NK-92 treated with Interleukin-12 subunit alpha and Interleukin-12 subunit beta, amount 100 ng/mL, for 24 hours (cell line): ENCODE measurements at regions not wholly inside any gene's neighbourhood (a gene's known extent, or its start where the extent isn't known, plus 50 kb on each side); places are given as distances from the start of the nearest gene placed in this dataset.

Experiments
- DNase-seq: peaks from one replicate; lab custom pipeline; 2025; lab: John Stamatoyannopoulos, UW

DNA sequence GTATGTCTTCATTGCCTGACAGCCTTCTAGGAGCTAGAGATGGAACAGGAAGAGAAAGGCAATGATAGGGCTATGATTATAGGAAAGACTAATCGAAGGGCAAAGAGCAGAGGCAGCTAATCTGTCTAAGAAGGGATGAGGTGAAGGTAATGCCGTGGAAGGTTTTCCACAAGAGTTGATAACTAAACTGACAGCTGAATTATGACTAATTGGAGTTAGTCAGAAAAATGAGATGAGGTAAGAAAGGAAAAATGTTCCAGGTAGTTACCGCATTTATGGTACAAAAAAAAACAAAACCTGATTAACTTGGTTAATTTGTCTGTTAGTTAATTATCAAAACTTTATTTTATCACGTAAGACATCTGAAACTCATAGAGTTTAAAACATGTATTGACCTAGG, 260.3 kb downstream of the SLITRK6 start:
- no peak for DNase-seq

DNA sequence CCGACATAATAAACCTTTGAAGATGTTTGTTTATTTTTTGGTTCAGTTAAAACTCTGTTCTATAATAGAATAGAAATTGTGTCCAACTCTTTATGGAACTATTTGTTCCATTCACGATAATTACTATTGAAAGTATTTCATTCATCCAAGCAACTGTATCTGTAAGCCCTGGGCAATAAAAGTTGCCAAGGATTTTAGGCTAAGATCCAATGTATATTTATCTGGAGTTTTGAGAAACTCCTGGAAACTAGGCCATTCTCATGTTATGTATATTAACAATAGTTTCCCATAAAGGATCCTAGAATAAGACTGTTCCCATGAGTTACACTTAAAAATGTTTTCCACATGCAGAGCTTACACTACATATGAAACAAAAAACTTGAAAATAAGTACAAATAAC, 261.6 kb downstream of the SLITRK6 start:
- no peak for DNase-seq

DNA sequence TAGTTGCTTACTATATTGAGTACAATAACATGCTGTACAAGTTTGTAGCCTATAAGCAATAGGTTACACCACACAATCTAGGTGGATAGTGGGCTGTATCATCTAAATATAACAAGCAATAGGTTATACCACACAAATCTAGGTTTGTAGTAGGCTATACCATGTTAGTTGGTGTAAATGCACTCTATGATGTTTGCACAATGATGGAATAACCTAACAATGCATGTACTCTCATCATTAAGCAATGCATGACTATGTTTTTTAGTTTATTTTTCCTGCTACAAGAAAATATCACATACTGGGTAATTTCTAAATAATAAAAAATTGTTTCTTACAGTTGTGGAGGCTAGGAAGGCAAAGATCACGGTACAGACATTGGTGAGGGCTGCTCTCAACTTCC, 262.5 kb downstream of the SLITRK6 start:
- DNase-seq: no peak

- DNase-seq: no peak
Measured at GRCh38 chr13:85535316-85536084, 263.7 kb downstream of the SLITRK6 start.

GRCh38 chr13:85533911-85534310, 265.3 kb downstream of the SLITRK6 start:
- no peak for DNase-seq

DNA sequence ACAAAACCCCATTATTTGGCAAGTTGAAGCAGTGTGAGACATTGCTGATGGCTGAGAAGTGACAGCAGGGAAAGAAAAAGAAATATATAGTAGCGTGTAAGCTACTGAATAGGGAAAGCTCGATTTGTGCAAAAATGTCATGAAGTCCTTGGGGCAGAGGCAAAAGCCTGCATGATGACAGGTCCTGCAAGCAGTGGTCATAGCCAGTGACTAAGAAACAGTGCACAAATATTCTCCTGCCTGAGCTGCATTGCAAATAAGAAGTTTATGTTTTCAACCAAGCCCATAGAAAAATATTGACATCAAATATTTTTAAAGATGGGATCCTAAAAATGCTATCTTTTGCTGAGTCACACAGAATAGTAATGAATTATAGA, 270.0 kb downstream of the SLITRK6 start:
- DNase-seq: no peak

GRCh38 chr13:85528491-85529217, 270.6 kb downstream of the SLITRK6 start:
- no peak for DNase-seq

DNA sequence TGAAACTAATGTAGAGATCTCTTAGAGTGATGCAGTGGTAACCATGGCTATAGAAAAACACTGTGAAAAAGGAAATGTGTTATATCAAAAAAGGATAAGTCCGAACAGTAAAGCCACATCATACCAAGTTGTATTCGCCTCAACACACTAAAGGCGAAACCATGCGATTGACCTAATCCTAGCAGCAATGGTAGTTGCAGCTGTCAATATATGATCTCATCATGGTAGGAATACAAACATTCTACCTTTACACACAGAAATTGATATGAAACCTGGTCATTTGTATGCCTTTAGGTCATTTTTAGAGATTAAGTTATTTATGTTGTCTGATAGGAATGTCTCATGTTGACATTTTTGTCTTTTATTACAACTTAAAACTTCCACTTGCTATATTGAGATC, 271.9 kb downstream of the SLITRK6 start:
- DNase-seq: no peak

GRCh38 chr13:85525411-85525810, 273.8 kb downstream of the SLITRK6 start:
- no peak for DNase-seq

- DNase-seq: no peak
Measured at GRCh38 chr13:85521657-85522056, 277.6 kb downstream of the SLITRK6 start.

DNA sequence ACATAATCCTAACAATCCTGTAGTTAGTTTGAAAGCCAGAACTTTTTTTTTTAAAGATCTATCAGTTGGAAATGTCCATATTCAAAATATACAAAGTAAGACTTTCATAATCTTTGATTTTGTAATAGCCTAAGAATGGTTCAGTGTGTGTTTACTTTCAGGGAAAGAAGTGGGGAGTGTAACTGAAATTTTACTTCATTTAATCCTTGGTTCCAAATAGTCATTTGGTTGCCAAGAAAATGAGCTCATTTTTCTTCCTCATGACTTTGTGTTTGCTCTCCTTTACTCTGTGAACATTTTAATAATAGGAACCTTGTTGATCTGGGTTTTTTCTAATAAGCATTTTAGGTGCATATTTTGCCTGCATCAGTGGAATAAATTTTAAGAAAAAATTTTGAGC, 278.8 kb downstream of the SLITRK6 start:
- no peak for DNase-seq

DNA sequence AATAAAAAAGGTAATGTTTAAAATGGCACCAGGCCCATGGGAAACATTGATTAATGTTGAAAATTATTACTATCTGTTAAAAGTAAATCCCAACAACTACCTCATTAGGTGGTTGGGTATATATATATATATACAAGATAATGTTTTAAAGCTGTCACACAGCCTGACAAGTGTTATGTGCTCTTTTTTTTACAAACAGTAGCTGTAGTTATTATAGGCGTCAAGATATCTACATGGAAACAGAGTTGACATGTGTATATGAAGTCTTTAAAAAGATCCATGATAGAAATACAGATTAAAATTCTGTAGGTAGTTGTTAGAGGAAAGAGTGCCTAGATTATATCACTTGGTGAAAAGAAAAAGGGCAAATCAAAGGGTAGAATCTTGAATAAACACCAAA, 279.9 kb downstream of the SLITRK6 start:
- no peak for DNase-seq

DNA sequence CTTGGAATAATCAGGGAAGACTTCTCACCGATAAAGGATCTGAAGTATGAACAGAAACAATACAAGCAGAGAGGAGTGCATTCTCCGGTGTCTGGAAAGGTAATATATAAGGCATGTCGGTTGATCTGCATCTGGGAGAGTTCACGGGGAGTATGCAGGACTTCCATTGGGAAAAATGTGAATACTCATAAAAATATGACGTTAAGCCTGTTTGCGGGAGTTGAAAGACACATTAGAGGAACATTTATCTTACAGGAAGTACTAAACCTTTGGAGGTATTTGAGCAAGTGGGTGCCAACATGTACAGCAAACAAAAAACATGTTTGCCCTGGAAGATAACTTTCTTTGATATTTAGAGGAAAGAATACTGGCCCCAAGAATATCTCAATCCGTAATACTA, 286.8 kb downstream of the SLITRK6 start:
- DNase-seq: no peak

DNA sequence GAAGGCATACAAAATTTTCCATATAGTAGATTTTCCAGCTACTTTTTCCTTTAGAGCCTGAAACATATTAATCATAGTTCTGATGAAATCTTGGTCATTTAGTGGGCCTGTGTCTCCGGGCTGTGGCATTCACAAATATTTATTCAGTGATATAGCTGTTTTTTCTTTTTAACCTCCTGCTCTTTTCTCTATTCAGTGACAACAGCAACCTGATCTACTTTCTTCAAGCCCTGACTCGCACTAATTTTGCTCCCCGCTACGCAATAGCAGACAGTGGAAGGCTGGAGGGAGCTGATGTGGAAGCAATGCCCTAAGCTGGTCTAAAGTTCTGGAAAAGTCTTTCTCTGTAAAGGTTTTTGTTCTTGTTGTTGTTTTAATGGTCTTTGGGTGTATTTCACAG, 289.7 kb downstream of the SLITRK6 start:
- no peak for DNase-seq

DNA sequence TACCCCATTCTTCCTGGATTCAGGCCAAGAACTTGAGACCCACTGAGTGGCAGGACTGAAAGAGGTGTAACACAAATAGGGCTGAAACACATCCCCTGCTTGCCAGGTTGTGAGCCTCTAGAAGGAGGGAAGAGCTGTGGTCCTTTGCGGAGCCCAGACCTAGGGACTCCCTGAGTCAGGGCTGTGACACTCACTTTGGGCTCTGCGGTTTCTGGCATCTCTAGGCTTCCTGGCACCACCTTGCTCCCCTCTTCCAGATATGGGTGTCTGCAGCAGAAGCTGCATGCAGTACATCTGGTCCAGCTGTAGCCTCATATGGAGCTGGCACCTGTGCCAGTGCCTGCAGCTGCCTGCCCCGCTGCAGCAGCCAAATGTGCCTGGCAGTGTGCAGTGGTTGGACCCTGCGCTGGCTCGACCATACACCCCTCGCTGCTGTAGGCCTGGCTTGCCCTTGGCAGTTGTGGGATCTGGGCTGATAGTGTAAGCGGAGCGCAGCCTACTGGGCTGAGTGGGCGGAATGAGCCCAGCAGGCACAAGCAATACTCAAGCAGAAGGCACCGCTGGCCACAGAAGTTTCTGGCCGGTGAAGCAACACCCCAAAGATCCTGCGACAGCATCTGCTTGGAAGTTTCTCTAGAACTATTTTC, 290.4 kb downstream of the SLITRK6 start:
- no peak for DNase-seq

- no peak for DNase-seq
Measured at GRCh38 chr13:85503797-85504196, 295.4 kb downstream of the SLITRK6 start.

DNA sequence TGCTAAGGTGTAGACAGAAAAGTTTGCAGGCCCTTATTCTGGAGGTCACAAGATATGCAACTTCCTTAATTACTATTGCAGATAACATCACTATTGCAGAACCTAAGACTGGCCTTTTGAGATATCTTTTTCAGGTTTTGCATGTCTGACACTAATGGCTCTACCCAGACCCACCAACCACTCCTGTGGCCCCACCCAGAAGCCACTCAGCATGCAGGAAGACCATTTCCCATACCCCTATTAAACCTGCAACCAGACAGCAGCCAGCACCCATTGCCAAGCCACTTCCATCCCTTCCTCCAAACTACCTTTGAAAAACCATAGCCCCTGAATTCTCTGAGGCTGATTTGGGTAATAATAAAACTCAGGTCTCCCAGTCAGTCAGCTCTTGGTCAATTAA, 297.6 kb downstream of the SLITRK6 start:
- no peak for DNase-seq

GRCh38 chr13:85500696-85501256, 298.4 kb downstream of the SLITRK6 start:
- no peak for DNase-seq

DNA sequence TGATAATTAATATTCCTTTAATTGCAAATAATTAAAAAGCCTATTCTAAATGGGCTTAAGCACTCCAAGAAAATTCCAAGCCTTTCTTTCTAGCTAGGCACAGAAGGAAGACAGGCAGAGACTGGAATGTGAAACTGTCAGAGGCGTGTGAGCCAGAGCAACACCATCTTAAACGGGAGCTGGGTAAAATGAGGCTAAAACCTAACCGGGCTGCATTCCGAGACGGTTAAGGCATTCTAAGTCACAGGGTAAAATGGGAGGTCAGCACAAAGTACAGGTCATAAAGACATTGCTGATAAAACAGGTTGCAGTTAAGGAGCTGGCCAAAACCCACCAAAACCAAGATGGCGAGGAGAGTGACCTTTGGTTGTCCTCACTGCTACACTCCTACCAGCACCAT, 300.4 kb downstream of the SLITRK6 start:
- no peak for DNase-seq

DNA sequence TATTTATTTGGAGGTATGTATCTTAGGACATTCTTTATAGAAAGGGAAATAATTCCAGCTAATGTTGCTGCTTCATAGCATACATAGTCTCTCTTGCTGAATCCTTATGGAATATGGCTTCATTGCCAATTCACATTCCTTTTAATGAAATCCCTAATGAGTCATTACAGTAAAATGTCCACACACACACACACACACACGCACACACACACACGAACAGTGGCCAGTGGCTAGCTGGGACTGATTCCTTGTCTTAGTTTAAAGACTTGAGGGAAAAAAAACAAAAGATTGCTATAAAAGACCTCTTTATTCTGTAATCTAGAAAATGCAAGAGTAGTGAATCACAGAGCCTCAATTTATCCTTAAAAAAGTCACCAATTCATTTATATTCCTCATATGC, 301.6 kb downstream of the SLITRK6 start:
- DNase-seq: no peak

GRCh38 chr13:85492283-85492682, 306.9 kb downstream of the SLITRK6 start:
- no peak for DNase-seq

DNA sequence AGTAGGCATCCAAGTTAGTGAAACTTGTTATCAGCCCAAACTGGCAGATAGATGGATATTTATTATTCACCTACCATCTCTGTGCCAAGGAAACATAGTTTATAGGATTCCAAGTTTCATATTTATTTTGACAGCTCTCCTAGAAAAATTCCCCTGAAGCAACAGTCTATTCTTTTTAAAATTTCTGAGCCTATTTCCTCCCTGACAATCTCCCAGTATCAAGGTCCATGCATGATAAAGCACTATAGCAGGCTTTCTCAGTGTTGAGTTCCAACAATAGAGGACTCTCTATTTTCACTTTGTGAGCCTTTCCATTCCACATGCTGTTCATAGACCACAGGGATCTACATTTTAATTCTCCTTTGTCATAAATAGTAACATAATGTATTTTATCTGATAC, 312.6 kb downstream of the SLITRK6 start:
- DNase-seq: no peak

- no peak for DNase-seq
Measured at GRCh38 chr13:85473144-85473543, 326.1 kb downstream of the SLITRK6 start.
